Stimulated activated CD8-positive, alpha-beta memory T cell treated with anti-CD3 and anti-CD28 coated beads, Interleukin-4, amount 100 ng/mL, for 4 hours (primary cell): ENCODE measurements at regions not wholly inside any gene's neighbourhood (a gene's known extent, or its start where the extent isn't known, plus 50 kb on each side); places are given as distances from the start of the nearest gene placed in this dataset.

Experiments used
- DNase-seq, 2 donors: peaks; one replicate each; pipeline ENCODE4 v3.0.0-alpha.2; 2020; ENCODE audit warnings: low read depth in 2 of 2, low spot score in 1 of 2

DNA sequence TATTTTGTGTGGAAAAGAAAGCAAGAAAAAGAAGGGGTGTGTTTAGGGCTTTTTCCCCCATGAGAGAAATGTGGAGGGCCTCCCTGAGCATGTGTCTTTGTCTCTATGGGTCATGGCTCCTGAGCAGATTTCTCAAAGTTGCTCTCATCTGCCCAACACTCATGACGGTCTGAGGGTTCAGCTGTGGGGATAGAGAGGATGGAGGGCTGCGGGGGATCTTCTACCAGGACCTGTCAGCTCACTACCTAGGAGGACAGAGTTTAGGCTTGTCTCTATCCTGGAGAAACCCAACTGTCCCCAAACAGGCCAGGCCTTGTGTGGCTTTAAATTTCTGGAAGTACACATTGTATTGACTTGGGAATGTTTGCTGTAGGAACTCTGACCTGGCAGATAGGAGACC is 342.2 kb downstream of the MYCN start:
- DNase-seq: no peak

DNA sequence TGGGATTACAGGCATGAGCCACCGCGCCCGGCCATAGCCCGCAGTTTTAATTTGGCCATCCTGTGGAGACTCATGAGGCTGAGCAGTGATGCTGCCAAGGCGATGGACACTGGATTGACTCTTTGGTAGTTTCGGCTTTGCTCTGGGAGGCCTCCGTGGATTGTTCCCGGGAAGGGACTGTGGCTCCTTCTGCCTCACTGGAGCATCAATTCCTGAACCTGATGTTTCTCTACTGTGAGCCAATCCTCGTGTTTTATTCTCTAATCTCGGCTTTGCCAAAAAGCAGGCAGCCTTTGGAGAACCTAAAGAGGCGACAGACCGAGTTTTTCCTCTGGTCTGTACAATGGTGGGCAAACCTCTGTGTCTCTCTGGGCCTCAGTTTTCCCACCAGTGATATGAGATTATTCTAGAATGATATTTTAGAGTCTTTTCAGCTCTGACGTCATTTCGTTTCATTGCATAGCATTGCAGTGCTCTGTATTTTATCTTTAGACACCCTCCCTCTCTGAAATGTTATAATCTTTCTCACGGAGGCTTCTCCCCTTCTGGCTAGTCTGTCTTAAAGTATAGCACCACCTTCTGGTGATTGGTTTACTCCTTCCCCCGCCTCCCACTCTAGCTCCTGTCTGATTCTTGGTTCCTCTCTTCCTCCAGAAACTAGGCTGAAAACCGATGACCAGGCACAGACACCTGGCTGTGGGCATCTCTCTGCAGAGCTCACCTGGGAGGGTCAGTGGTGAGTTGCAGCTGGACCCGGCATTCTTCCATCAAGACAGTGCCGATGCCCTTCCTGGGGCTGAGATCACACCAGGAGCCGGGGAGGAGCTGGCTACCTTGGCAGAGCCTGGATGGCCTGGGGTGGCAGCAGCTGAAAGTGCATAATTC is 341.3 kb downstream of the MYCN start:
- no peak for DNase-seq

DNA sequence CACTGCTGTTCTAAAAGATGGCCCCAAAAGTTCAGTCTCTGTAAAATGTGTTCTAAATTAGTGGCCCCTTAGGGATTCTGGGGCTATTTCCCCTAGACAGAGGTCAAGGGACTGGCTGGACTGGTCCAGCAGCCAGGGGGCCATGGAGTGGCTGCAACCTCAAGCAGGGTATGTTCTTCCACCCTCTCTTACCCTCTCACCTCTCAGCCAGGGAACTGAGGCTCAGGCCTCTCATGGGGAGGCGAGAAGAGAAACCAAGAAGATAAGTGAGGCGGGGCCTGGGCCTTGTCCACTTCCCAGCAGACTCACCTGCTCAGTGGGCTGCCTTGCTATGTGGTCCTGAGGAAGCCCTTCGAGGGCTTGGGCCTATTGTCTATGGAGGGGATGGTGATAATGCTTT is 339.7 kb downstream of the MYCN start:
- DNase-seq: no peak

DNA sequence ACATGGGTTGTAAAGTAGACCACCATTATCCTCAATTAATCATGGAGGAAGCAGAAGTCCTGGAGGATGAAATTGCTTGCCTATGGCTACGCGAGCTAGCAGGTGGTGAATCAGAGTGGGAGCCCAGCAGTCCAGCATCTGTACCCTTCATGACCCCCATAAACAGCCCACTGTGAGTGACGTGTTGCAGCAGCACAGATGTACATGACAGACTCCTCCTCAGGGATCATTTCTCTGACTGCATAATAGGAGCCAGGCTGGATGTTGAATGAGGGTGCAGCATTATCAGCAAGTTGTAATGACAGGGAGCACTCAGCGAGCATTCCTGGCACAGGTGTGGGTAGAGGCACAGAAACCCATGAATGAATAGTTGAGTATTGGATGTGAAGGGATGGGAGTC is 339.3 kb downstream of the MYCN start:
- DNase-seq: no peak

DNA sequence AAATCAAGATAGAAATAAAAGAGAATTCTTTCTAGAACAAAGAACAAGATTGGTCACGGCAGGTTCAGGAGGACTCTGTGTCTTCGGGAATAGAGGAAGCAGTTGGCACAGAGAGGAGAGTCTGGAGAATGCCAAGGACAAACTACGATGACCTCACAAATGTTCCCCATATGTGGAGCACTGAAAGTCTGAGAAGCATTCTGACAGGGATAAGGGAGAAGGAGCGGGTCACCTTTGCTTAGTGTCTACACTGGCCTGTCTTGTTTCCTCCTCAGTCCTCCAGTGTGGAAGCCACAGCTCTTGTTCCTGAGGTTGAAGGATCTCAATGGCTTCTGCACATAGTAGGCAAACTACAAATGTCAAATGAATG is 338.8 kb downstream of the MYCN start:
- DNase-seq: no peak

DNA sequence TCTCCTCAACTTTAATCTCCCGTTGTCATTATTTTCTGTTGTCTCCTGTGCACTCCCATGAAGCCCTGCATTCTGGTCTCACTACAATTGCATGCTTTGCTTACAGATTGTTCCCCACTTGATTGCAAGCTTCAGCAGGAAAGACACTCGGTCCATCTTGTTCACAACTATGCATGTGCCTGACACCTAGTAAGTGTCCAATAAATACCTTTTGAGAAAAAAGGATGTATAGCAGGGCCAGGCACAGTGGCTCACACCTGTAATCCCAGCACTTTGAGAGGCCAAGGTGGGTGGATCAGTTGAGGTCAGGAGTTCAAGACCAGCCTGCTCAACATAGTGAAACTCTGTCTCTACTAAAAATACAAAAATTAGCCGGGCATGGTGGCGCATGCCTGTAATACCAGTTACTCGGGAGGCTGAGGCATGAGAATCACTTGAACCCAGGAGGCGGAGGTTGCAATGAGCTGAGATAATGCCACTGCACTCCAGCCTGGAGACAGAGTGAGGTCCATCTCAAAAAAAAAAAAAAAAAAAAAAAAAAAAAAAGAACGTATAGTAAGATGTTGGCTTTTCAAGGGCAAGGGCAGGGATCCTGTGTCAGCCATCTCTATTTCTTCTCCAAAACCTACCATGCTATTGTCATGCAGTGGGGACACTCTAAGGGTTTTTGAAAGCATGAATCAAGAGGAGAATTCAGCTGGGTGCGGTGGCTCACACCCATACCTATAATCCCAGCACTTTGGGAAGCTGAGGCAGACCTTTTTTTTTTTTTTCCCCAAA is 338.3 kb downstream of the MYCN start:
- no peak for DNase-seq

DNA sequence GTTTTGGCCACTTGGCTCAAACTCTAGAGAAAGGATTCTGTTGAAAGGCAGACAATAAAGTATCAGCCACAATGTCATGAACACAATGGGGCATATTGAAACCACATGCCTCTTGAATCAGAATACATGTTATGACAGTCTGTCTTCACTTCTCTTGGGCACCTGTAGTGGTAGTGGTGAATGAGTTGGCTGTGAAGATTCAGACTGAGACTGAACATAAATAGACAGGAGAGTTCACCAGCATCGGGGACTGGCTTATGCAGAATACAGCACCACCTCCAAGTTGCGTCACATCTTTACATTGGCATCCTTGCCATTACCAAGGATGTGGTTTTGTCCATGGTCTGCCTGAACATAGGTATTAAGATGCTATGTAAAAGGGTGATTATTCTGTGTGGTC is 336.8 kb downstream of the MYCN start:
- DNase-seq: no peak

DNA sequence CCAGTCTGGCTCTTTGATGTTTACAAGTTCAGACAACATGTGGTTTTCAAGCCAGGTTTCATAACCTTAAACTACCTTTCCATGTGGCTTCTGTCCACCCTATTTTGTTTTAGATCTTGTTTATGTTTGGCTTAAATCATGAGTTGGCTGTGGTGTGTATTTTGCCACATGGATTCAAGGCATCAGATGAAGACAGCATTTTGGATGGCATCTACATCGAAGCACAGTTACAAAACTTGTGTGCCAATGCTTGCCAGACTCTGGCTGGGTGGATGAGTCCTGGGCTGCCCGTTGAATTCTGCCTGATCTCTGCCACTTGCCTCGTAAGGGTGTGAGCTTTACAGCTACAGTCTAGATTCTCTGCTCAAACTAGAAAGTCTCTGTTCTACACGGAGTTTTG is 335.3 kb downstream of the MYCN start:
- DNase-seq: no peak

DNA sequence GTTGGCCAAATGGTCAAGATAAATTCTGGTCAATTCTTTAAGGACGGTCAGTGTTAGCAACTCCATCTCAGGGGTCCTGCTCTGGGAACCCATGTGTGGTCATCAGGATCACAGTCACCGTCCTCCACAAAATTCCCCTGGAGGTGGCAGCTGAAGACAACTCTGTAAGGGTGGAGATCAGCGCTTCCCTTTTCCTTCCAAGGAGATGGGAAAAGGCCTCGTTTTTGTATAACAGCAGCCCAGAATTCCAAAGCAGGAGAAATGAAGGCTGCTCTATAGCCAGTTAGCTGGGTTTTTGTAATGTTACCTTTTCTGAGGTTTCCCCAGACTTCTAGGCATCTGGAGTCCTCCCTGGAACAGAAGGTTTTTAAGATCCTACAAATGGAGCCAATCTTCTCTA is 334.8 kb downstream of the MYCN start:
- no peak for DNase-seq

DNA sequence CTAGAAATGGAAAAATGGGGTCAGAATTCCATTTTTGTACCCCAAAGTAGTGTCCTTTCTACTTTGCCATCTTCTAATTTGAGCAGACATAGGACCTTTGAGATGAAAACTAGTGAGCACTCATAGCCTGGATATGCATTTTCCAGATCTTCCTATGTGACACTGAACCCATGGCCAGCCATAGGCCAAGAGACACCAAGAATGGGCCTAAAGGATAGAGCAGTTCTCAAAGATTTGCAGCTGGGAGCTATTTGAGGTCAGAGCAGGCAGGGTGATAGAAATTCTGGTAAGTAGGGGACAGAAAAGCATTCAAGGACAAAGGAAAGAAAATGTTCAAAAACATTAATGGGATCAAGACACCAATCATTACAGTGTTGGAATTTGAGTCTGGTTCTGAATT is 332.8 kb downstream of the MYCN start:
- DNase-seq: no peak

DNA sequence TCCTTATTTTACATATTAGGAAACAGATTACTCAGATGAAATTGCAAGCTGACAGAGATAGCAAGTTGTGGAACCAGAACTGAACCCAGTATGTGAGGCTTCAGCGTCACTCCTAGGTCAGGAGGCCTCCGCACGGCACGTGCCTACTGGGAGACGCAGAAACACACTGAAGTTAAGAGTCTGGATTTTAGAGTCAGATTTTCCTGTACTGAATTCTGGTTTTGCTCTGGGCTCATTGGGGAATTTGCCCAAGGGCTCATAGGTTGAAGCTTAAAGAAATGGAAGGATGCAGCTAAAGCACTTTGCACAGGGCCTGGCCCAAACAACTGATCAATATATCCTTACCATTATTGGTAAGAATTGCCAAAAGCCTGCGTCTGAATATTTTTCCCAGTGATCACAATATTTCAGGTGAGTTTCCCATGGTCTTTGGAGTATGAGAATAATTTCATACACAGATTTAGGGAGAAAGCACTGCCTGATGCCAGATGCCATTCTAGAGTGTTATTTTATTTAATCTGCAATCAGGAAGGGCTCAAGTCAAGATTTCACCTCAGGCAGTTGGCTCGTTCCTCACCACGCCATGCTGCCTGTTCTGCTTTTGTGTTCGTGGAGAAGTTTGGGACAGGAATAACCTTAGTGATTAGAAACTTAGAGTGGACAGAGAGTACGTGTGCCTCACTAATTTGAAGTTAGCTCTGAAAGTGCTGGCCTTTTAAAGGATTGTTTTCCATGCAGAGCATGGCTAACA is 331.9 kb downstream of the MYCN start:
- DNase-seq: no peak

DNA sequence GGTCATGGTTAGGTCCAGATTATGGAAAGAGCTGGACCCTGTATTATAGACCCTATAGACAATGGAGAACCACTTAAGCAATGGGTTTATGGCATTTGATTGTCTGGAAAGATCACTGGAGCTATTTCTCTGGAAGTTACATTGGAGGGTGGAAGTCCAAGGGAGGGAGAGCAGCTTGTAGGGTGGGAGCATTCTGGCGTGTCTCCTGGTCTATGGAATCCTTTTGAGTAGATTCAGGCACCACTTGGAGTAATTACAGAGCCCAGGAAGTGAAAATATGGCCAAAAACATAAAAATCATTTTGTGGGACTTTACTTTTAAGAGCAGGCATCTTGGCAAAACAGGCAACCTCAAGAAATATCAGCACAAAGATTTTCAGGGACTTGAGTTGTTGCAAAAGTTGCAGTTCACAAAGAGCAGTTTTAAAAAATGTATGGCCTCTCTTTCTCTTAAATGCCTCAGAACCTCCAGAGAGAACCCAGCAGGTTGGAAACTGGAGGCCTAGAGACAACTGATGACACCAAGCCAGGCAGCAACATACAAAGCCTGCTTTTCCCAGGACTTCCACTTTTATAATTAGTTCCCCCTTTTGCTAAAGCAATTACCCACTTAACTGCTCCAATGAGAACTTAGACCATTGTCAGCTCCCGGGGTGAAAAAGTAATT is 331.0 kb downstream of the MYCN start:
- no peak for DNase-seq

DNA sequence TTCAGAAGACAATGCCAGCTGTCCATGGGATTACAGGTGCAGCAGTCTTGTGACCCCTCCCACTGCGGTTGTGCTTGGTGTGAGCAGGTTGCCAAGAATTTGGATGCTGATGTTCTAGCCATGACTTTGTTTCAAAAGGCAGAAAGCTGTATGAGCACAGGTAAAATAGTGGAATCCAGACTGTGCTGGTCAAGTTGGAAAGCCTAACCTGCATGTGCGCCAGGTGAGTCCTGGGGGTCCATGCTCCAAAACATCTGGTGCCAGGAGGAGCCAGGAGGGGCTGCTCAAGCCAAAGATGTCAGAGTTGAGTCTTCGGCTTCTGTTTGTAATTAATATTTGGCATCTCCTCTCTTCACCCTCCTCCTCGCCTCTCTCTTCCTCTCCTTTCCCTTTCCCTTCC is 330.1 kb downstream of the MYCN start:
- DNase-seq: no peak

DNA sequence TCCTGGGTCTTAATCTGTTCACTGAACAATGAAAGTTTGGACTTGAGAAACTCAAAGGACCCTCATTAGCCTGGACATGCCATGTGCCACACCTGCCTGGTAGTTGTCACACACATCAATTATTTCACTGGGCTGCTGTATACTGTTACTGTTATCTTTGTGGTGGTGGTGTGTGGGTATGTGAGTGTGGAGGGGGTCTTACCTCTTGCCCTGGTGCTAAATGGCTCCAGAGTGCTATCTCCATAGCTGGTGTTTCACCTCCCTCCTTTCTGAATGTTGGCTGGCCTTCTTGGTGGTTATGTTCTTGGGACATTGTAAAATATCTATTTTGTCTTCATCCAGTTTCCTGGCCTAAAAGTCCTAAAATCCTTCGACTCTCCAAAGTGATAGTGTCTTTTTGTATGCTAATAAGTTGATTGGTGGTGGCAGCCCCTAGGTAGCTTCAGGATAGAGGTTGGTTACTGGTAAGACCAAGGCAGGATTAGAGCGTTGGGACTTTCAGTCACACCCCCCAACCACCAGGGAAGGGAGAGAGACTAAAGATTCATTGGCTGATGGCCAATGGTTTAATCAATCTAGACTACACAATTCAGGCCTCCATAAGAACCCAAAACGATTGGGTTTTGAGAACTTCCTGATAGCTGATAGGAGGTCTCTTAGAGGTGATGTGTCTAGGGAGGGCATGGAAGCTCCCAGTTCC is 328.1 kb downstream of the MYCN start:
- no peak for DNase-seq

DNA sequence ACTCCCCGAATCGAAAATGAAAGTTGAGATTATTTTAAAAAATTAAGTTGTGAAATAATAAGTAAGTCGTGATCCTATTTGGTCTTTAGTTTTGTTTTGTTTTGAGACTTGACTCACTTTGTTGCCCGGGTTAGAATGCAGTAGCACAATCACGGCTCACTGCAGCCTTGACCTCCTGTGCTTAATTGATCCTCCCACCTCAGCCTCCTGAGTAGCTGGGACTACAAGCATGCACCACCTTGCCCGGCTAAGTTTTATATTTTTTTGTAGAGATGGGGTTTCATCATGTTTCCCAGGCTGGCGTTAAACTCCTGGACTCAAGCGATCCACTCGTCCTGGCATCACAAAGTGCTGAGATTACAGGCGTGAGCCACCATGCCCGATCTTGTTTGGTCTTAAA is 326.2 kb downstream of the MYCN start:
- no peak for DNase-seq

DNA sequence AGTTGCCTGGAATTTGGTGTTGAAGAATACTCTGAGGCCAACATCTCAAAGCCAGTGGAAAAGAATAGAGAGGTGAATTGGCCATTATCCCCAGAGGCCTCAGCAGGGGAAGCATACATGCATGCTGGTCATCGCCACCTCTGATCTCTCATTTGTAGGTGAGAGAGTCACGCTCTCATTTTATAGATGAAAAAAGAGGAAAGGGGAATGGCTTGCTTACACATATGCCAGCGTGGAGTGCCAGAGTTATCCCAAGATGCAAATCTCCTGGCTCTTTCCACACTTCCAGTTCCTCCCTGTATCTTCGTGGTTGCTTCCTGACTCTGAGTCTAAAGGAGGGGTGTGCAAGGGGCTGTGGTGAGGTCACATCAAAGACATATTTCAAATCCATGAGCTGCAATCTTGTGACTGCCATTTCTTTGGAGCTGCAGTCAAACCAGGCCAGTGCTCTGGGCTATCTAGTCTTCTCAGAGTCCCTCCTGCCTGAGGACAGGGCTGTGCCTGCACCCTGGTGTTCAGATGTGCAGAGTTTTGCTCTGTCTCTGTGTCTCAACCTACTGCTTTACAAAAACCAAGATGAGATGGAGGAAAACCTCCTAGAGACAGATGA is 324.7 kb downstream of the MYCN start:
- no peak for DNase-seq

DNA sequence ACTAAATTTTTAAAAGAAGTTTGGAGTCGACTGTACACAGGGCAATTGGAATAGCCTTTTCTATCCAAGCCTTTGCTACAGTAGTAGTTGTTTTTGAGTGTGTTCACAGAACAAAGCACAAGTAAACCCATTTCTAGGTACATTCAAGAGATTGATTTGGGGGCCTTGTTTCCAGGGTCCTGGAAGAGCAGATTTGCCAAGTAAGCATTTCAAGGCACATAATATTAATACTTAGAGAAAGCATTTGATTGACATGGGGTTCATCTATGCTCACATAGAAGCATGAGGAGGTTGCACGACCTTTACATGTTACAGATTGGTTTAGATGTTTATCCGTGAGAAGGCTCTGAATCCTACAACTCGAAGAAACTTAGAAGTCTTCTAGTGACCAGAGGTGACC is 324.1 kb downstream of the MYCN start:
- no peak for DNase-seq

DNA sequence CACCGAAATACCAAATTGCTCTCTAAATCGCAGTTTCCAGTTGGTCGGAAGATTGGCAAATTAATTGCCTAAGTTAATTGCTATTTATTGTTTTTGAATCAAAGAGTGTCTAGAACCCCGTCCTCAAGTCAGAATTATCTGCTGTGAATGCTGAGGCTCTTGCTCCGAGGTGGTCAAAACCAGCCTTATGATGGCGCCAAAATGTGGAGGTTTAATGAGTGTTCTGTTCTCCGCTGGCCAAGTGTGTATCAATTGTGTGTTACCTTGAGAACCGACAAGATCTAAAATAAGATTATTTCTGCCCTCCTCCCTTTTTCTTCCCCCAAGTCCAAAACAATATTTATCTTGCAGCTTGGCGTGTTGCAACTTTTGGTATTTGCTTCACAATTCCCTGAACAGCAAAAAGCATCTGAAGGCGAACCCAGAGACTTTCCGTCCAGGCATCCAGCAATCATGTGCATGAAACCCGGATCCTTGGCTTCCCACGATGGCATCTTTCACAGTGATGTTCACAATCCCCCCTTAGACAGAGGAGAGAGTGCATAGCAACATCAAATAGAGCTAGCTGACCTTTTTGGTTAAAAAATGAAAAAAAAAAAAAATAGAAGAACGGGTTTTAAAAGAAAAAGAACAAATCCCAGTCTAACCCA is 323.0 kb downstream of the MYCN start:
- DNase-seq: no peak

DNA sequence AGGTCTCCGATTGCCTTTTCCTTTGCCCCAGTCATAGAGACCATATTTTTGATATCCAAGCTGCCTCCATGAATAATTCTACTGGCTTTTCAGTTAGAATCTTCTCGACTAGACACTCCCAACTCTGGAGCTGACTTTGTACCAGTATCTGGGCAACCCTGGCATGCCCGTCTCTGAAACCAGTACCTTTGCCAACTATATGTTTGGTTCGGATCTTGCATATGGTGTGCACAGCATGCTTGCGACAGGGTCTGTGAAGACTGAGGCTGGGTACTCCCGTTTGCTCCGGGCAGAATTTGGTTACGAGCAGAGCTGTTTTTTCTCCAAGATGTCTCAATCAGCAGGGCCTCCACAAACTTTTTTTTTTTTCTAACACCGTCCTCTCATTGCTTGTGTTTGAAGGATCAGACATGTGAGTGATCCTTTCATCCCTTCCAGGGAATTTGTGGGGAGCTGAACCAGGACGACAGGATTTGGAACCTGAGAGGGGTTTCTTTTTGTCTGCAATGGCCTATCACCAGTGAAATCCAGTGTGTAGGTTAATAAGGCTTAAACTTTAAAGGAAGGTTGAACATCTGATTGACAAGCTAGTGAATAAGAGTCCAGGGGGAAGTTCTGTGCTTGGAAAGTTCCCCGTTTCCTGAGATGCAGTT is 322.3 kb downstream of the MYCN start:
- DNase-seq: no peak
